CD4-positive, alpha-beta memory T cell (primary cell): ENCODE measurements at regions not wholly inside any gene's neighbourhood (a gene's known extent, or its start where the extent isn't known, plus 50 kb on each side); places are given as distances from the start of the nearest gene placed in this dataset.
A peak's percentile ranks its signal among the peaks of the same experiment; 100 is the strongest.

Experiments used
- CTCF ChIA-PET: fragments of 350-600 bp; sonication (Branson Sonifier 250); formaldehyde crosslinking; loops from one replicate; lab custom pipeline; 2021; ENCODE audit warnings: inconsistent platforms; ENCODE audit not compliant: partially characterized antibody; lab: Charles Lee
- POLR2A ChIA-PET: fragments of 350-600 bp; sonication (Branson Sonifier 250); formaldehyde crosslinking; loops from one replicate; lab custom pipeline; 2021; ENCODE audit not compliant: partially characterized antibody; lab: Charles Lee
- DNase-seq, 5 donors: peaks; one replicate each; pipeline versions ENCODE4 v3.0.0 to v3.0.0-alpha.2; 2020 to 2022; ENCODE audit warnings: mixed read lengths in 1 of 5
- H3K27ac ChIP-seq: one replicate; pipeline ENCODE4 v1.7.0; 2013; ENCODE audit warnings: low read depth, low read length
- H3K27me3 ChIP-seq: 2 replicates; pipeline ENCODE4 v1.7.0; 2013; ENCODE audit warnings: mild to moderate bottlenecking, low read length, moderate library complexity; ENCODE audit not compliant: insufficient read depth
- H3K36me3 ChIP-seq: 2 replicates; pipeline ENCODE4 v1.7.0; 2013; ENCODE audit warnings: mild to moderate bottlenecking, low read length, moderate library complexity; ENCODE audit not compliant: insufficient read depth
- H3K4me1 ChIP-seq: 2 replicates; pipeline ENCODE4 v1.7.0; 2013; ENCODE audit warnings: mild to moderate bottlenecking, low read length, moderate library complexity; ENCODE audit not compliant: insufficient read depth
- H3K4me3 ChIP-seq, 2 donors: one replicate each; pipeline ENCODE4 v1.7.0; 2013; ENCODE audit warnings: low read length in 2 of 2, mild to moderate bottlenecking in 1 of 2
- H3K9me3 ChIP-seq, 2 donors: one replicate each; pipeline ENCODE4 v1.7.0; 2013; ENCODE audit warnings: low read length in 2 of 2, control low read depth in 1 of 2; ENCODE audit not compliant: control insufficient read depth in 1 of 2
- H3K27ac Mint-ChIP-seq, 7 donors: one replicate each; pipeline ENCODE4 v1.8.0; 2020 to 2021; ENCODE audit warnings: mixed read lengths in 7 of 7, mild to moderate bottlenecking in 6 of 7, inconsistent platforms in 3 of 7, moderate library complexity in 3 of 7
- H3K27me3 Mint-ChIP-seq, 2 donors: one replicate each; pipeline ENCODE4 v1.8.0; 2020 to 2021; ENCODE audit warnings: mixed read lengths in 2 of 2
- H3K36me3 Mint-ChIP-seq, 2 donors: one replicate each; pipeline ENCODE4 v1.8.0; 2020 to 2021; ENCODE audit warnings: mixed read lengths in 2 of 2, inconsistent platforms in 1 of 2, mild to moderate bottlenecking in 1 of 2
- H3K4me1 Mint-ChIP-seq, 4 donors: one replicate each; pipeline ENCODE4 v1.8.0; 2020 to 2021; ENCODE audit warnings: mixed read lengths in 4 of 4, mild to moderate bottlenecking in 1 of 4
- H3K4me3 Mint-ChIP-seq, 8 donors: one replicate each; pipeline ENCODE4 v1.8.0; 2020 to 2021; ENCODE audit warnings: mixed read lengths in 8 of 8, mild to moderate bottlenecking in 7 of 8, moderate library complexity in 6 of 8, inconsistent platforms in 3 of 8
- H3K9me3 Mint-ChIP-seq, 8 donors: one replicate each; pipeline ENCODE4 v1.8.0; 2020 to 2021; ENCODE audit warnings: mixed read lengths in 8 of 8, mild to moderate bottlenecking in 5 of 8, inconsistent platforms in 3 of 8, moderate library complexity in 1 of 8
- intact Hi-C: fragments of 100-400 bp; cut with micrococcal nuclease; formaldehyde crosslinking; loops from one replicate; pipeline ENCODE4 v1.15.1; 2023

GRCh38 chr3:177881351-177881750 lies 654.9 kb upstream of the KCNMB2 start:
- intact Hi-C loops = no loop called here
- H3K4me3 Mint-ChIP-seq = no peak overlapping the region

GRCh38 chr3:177882124-177882648 lies 654.0 kb upstream of the KCNMB2 start:
- intact Hi-C loops = no loop called here
- POLR2A ChIA-PET = no interaction called here

More at GRCh38 chr3:177881351-177881750, 654.9 kb upstream of the KCNMB2 start:
- no peaks in the 10 kb centered on the region for H3K36me3 Mint-ChIP-seq
- no peak overlapping the region for H3K27ac Mint-ChIP-seq
- Histone ChIP-seq H3K27ac (no peak overlapping the region), H3K36me3 (no peaks in the 10 kb centered on the region), H3K4me3 (no peak overlapping the region), H3K4me1 (no peaks in the 10 kb centered on the region), H3K27me3 (no peaks in the 10 kb centered on the region), H3K9me3 (no peaks in the 10 kb centered on the region)
- H3K9me3 Mint-ChIP-seq = no peaks in the 10 kb centered on the region
- DNase-seq = no peak
- POLR2A ChIA-PET = no interaction called here
- peaks cover 0 to 11% (median 7%) of the 10 kb centered on the region in 4 donors for H3K4me1 Mint-ChIP-seq
- CTCF ChIA-PET = no interaction called here
- H3K27me3 Mint-ChIP-seq = peaks cover 0 to 1% of the 10 kb centered on the region in 2 donors

GRCh38 chr3:177883091-177883490 lies 653.1 kb upstream of the KCNMB2 start:
- intact Hi-C loops = no loop called here
- Histone ChIP-seq H3K27me3 (no peaks in the 10 kb centered on the region), H3K4me1 (no peaks in the 10 kb centered on the region), H3K9me3 (no peaks in the 10 kb centered on the region), H3K27ac (no peak overlapping the region), H3K4me3 (no peak overlapping the region), H3K36me3 (no peaks in the 10 kb centered on the region)
- DNase-seq = no peak
- Mint-ChIP-seq H3K36me3 (no peaks in the 10 kb centered on the region), H3K4me3 (no peak overlapping the region), H3K27me3 (peaks cover 0 to 1% of the 10 kb centered on the region in 2 donors), H3K9me3 (no peaks in the 10 kb centered on the region), H3K27ac (no peak overlapping the region), H3K4me1 (peaks cover 0 to 11% (median 7%) of the 10 kb centered on the region in 4 donors)
- POLR2A ChIA-PET = no interaction called here
- CTCF ChIA-PET = no interaction called here

More at GRCh38 chr3:177882124-177882648, 654.0 kb upstream of the KCNMB2 start:
- Histone ChIP-seq H3K36me3 (no peaks in the 10 kb centered on the region), H3K9me3 (no peaks in the 10 kb centered on the region), H3K4me1 (no peaks in the 10 kb centered on the region), H3K27ac (no peak overlapping the region), H3K27me3 (no peaks in the 10 kb centered on the region), H3K4me3 (no peak overlapping the region)
- H3K27ac Mint-ChIP-seq = no peak overlapping the region
- no peaks in the 10 kb centered on the region for H3K36me3 Mint-ChIP-seq
- peaks cover 0 to 1% of the 10 kb centered on the region in 2 donors for H3K27me3 Mint-ChIP-seq
- no peak for DNase-seq
- CTCF ChIA-PET = no interaction called here
- no peaks in the 10 kb centered on the region for H3K9me3 Mint-ChIP-seq
- H3K4me1 Mint-ChIP-seq = peaks cover 0 to 11% (median 7%) of the 10 kb centered on the region in 4 donors
- H3K4me3 Mint-ChIP-seq = no peak overlapping the region

GRCh38 chr3:177883957-177884356 lies 652.3 kb upstream of the KCNMB2 start:
- H3K4me3 ChIP-seq = no peak overlapping the region
- POLR2A ChIA-PET = no interaction called here
- Mint-ChIP-seq H3K36me3 (no peaks in the 10 kb centered on the region), H3K4me1 (peaks cover 0 to 11% (median 7%) of the 10 kb centered on the region in 4 donors), H3K27ac (no peak overlapping the region), H3K27me3 (peaks cover 0 to 1% of the 10 kb centered on the region in 2 donors), H3K9me3 (no peaks in the 10 kb centered on the region), H3K4me3 (no peak overlapping the region)
- no peaks in the 10 kb centered on the region for H3K4me1 ChIP-seq
- no peak overlapping the region for H3K27ac ChIP-seq
- intact Hi-C loops = no loop called here
- CTCF ChIA-PET = interaction anchor here (0.7 kb wide), 1 partner anchor 351 kb away, joined by 3 read pairs; no protein-coding TSS in a partner anchor
- no peaks in the 10 kb centered on the region for H3K9me3 ChIP-seq
- DNase-seq = no peak
- no peaks in the 10 kb centered on the region for H3K36me3 ChIP-seq
- no peaks in the 10 kb centered on the region for H3K27me3 ChIP-seq

GRCh38 chr3:177885063-177885462 lies 651.2 kb upstream of the KCNMB2 start:
- H3K36me3 Mint-ChIP-seq = no peaks in the 10 kb centered on the region
- ChIA-PET POLR2A (no interaction called here), CTCF (no interaction called here)
- Histone ChIP-seq H3K36me3 (no peaks in the 10 kb centered on the region), H3K27me3 (no peaks in the 10 kb centered on the region), H3K4me1 (no peaks in the 10 kb centered on the region), H3K4me3 (no peak overlapping the region), H3K9me3 (no peaks in the 10 kb centered on the region), H3K27ac (no peak overlapping the region)
- DNase-seq = no peak
- intact Hi-C loops = no loop called here
- no peak overlapping the region for H3K4me3 Mint-ChIP-seq
- H3K27ac Mint-ChIP-seq = peak overlapping the region in 1 of 7 donors; percentile 0
- H3K9me3 Mint-ChIP-seq = no peaks in the 10 kb centered on the region
- peaks cover 0 to 1% of the 10 kb centered on the region in 2 donors for H3K27me3 Mint-ChIP-seq
- peaks cover 0 to 11% (median 7%) of the 10 kb centered on the region in 4 donors for H3K4me1 Mint-ChIP-seq

GRCh38 chr3:177886501-177886900 lies 649.7 kb upstream of the KCNMB2 start:
- peaks cover 0 to 1% of the 10 kb centered on the region in 2 donors for H3K27me3 Mint-ChIP-seq
- Histone ChIP-seq H3K27ac (no peak overlapping the region), H3K4me1 (no peaks in the 10 kb centered on the region), H3K36me3 (no peaks in the 10 kb centered on the region), H3K4me3 (no peak overlapping the region), H3K27me3 (no peaks in the 10 kb centered on the region), H3K9me3 (no peaks in the 10 kb centered on the region)
- intact Hi-C loops = no loop called here
- CTCF ChIA-PET = interaction anchor here (0.6 to 0.8 kb wide), 2 partner anchors 9 to 107 kb away, joined by 3 read pairs; no protein-coding TSS in a partner anchor
- H3K4me3 Mint-ChIP-seq = no peak overlapping the region
- no peaks in the 10 kb centered on the region for H3K36me3 Mint-ChIP-seq
- no peaks in the 10 kb centered on the region for H3K9me3 Mint-ChIP-seq
- POLR2A ChIA-PET = no interaction called here
- no peak for DNase-seq
- H3K4me1 Mint-ChIP-seq = peaks cover 0 to 11% (median 7%) of the 10 kb centered on the region in 4 donors
- H3K27ac Mint-ChIP-seq = no peak overlapping the region

GRCh38 chr3:177887475-177887874 lies 648.8 kb upstream of the KCNMB2 start:
- intact Hi-C loops = no loop called here
- Mint-ChIP-seq H3K9me3 (no peaks in the 10 kb centered on the region), H3K4me3 (no peak overlapping the region), H3K27ac (peak overlapping the region in 1 of 7 donors; percentile 87), H3K27me3 (peaks cover 0 to 1% of the 10 kb centered on the region in 2 donors), H3K36me3 (no peaks in the 10 kb centered on the region), H3K4me1 (peaks cover 0 to 9% (median 7%) of the 10 kb centered on the region in 4 donors)
- Histone ChIP-seq H3K9me3 (no peaks in the 10 kb centered on the region), H3K4me3 (no peak overlapping the region), H3K27ac (no peak overlapping the region), H3K27me3 (no peaks in the 10 kb centered on the region), H3K36me3 (no peaks in the 10 kb centered on the region), H3K4me1 (no peaks in the 10 kb centered on the region)
- ChIA-PET CTCF (no interaction called here), POLR2A (no interaction called here)
- DNase-seq = no peak
